PC-9 (cell line): ENCODE measurements at regions not wholly inside any gene's neighbourhood (a gene's known extent, or its start where the extent isn't known, plus 50 kb on each side); places are given as distances from the start of the nearest gene placed in this dataset.

Source experiments
- CTCF ChIP-seq: fragments of 200-600 bp; sonication (generic); conservative IDR thresholded peaks from 2 replicates; pipeline ENCODE4 v1.6.1; 2017; ENCODE audit warnings: mixed run types, antibody characterized with exemption, mild to moderate bottlenecking, moderate library complexity
- EZH2 ChIP-seq: fragments of 200-600 bp; sonication (generic); IDR thresholded peaks from 2 replicates; pipeline ENCODE4 v1.8.0; 2017; ENCODE audit warnings: antibody characterized with exemption, low read depth

- TF ChIP-seq CTCF (no peak), EZH2 (no peak)
Measured at GRCh38 chr2:65913813-65914212, 481.4 kb upstream of the SPRED2 start.
